ENCODE measurements at regions not wholly inside any gene's neighbourhood (a gene's known extent, or its start where the extent isn't known, plus 50 kb on each side); places are given as distances from the start of the nearest gene placed in this dataset.
A peak's percentile ranks its signal among the peaks of the same experiment; 100 is the strongest.

GRCh38 chr3:67863869-67864268, 209.5 kb upstream of the SUCLG2 start:
- TF ChIP-seq, protein P1, sequence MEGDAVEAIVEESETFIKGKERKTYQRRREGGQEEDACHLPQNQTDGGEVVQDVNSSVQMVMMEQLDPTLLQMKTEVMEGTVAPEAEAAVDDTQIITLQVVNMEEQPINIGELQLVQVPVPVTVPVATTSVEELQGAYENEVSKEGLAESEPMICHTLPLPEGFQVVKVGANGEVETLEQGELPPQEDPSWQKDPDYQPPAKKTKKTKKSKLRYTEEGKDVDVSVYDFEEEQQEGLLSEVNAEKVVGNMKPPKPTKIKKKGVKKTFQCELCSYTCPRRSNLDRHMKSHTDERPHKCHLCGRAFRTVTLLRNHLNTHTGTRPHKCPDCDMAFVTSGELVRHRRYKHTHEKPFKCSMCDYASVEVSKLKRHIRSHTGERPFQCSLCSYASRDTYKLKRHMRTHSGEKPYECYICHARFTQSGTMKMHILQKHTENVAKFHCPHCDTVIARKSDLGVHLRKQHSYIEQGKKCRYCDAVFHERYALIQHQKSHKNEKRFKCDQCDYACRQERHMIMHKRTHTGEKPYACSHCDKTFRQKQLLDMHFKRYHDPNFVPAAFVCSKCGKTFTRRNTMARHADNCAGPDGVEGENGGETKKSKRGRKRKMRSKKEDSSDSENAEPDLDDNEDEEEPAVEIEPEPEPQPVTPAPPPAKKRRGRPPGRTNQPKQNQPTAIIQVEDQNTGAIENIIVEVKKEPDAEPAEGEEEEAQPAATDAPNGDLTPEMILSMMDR (conservative IDR thresholded peaks at IDR 0.05; ENCODE audit: low read length) = peak; percentile 74
- no peak for TF ChIP-seq EZH2phosphoT487 (IDR thresholded peaks at IDR 0.05; ENCODE audit: borderline replicate concordance, low read depth, low read length)
